ENCODE measurements at regions not wholly inside any gene's neighbourhood (a gene's known extent, or its start where the extent isn't known, plus 50 kb on each side); places are given as distances from the start of the nearest gene placed in this dataset.

DNA sequence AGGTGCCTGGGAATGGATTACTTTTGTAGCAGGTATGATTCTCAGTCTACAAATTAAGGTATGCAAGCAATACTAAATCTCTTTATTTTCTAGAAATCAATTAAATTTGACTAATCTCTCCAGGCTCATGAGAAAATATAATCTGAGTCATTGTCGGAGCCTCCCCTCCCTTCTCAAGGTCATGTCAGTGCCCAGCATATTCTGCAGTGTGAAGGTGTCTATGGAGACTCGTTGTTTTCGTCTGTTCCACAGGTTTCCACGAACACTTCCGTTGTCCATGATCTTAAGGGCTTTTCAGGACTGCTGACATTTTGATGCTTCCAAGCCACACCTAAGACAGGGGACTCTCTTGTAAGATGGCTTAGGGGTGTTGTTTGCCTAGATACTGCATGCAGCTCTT is 56.6 kb upstream of the SCOC start:
- DNase-seq (ENCODE audit: insufficient read length, low spot score): no peak
- no peak for TF ChIP-seq POLR2A (IDR thresholded peaks at IDR 0.05; ENCODE audit: low read depth, low read length)
- FAIRE-seq: no peak

GRCh38 chr4:140315970-140316369 is 57.5 kb upstream of the SCOC start:
- DNase-seq (ENCODE audit: insufficient read length, low spot score) (no peak), FAIRE-seq (no peak)
- no peak for TF ChIP-seq POLR2A (IDR thresholded peaks at IDR 0.05; ENCODE audit: low read depth, low read length)

DNA sequence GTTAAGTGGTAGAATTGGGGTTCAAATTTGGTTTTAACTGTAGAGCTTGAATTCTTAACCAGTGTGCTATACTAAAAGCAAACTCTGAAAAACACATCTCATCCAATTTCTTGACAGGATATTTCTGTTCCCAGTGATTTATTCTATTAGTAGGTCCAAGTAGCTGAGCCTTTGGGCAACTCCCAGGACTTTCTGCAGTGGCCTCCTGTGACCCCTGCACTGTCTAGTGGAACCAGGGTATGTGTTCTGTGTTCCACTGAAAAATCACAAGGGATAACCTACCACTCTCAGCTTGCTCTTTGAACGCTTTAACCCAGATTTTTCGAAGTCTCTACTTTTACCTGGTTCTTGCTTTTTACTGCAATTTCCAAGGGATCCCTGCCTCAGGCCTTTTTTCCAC is 58.0 kb upstream of the SCOC start:
- DNase-seq (ENCODE audit: insufficient read length, low spot score) (no peak), FAIRE-seq (no peak)
- no peak for TF ChIP-seq POLR2A (IDR thresholded peaks at IDR 0.05; ENCODE audit: low read depth, low read length)

DNA sequence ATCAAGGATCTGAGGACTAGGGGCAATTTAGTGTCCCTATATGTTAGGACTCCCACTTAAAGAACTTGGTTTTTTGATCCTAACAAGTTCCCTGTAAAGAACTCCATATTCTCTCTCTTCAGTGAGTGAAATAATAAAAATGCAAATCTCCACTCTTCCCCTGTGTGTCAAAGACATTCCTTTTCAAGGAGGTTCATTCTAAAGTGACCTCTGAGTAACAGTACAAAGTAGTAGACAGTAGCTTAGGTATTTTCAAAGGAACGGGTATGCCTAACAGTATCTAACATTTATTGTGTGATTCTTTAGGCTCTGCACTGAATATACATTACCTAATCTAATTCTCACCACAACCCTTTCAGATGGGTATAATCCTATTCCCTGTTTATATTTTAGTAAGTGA is 58.4 kb upstream of the SCOC start:
- DNase-seq (ENCODE audit: insufficient read length, low spot score): no peak
- no peak for FAIRE-seq
- no peak for TF ChIP-seq POLR2A (IDR thresholded peaks at IDR 0.05; ENCODE audit: low read depth, low read length)

GRCh38 chr4:140312100-140312499 is 61.3 kb upstream of the SCOC start:
- no peak for TF ChIP-seq POLR2A (IDR thresholded peaks at IDR 0.05; ENCODE audit: low read depth, low read length)
- DNase-seq (ENCODE audit: insufficient read length, low spot score) (no peak), FAIRE-seq (no peak)

GRCh38 chr4:140311257-140311835 is 62.1 kb upstream of the SCOC start:
- TF ChIP-seq POLR2A (IDR thresholded peaks at IDR 0.05; ENCODE audit: low read depth, low read length): no peak
- DNase-seq (ENCODE audit: insufficient read length, low spot score) (no peak), FAIRE-seq (no peak)

GRCh38 chr4:140309124-140309870 is 64.1 kb upstream of the SCOC start:
- FAIRE-seq (no peak), DNase-seq (ENCODE audit: insufficient read length, low spot score) (no peak)
- no peak for TF ChIP-seq POLR2A (IDR thresholded peaks at IDR 0.05; ENCODE audit: low read depth, low read length)

- no peak for FAIRE-seq
- TF ChIP-seq POLR2A (IDR thresholded peaks at IDR 0.05; ENCODE audit: low read depth, low read length): no peak
- no peak for DNase-seq (ENCODE audit: insufficient read length, low spot score)
Observed at GRCh38 chr4:140308366-140309123, 64.9 kb upstream of the SCOC start.

GRCh38 chr4:140305053-140305452 is 68.4 kb upstream of the SCOC start:
- TF ChIP-seq POLR2A (IDR thresholded peaks at IDR 0.05; ENCODE audit: low read depth, low read length): no peak
- FAIRE-seq (no peak), DNase-seq (ENCODE audit: insufficient read length, low spot score) (no peak)

GRCh38 chr4:140304346-140304745 is 69.1 kb upstream of the SCOC start:
- TF ChIP-seq POLR2A (IDR thresholded peaks at IDR 0.05; ENCODE audit: low read depth, low read length): no peak
- DNase-seq (ENCODE audit: insufficient read length, low spot score) (no peak), FAIRE-seq (no peak)

DNA sequence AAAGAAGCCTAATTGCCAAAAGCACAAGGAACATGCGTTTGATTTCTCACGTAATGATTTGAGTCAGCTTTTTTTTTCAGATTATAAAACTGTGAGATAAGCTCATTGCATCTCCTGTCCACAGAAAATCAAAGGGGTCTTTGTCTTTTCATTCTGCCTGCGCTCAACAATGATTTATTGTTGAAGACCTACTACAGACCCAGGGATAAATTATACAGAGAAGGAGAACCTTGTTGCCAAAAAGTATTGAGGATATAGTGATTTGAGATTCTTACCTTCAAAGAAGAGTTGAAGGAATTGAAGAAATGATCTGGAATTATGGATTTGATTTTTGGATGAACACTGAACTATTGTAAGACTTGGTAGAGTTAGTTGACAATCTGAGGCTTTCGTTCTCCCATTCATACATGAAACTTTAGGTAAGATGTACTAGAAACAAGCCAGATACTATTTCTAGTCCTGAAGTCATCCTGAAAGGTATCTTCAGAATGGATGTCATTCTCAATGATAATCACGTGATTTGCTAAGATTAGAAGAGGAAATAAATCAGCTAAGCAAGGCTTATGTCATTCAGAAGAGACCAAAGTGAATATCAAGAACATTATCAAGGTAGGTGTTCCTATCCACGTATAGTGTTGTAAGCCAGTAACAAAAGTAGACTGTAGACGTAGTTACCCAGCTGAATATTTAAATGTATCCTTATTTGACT is 71.1 kb upstream of the SCOC start:
- DNase-seq (ENCODE audit: insufficient read length, low spot score): no peak
- no peak for TF ChIP-seq POLR2A (IDR thresholded peaks at IDR 0.05; ENCODE audit: low read depth, low read length)
- no peak for FAIRE-seq

- DNase-seq (ENCODE audit: insufficient read length, low spot score) (peak; percentile 59), FAIRE-seq (peak; percentile 30)
- no peak for TF ChIP-seq POLR2A (IDR thresholded peaks at IDR 0.05; ENCODE audit: low read depth, low read length)
Observed at GRCh38 chr4:140300271-140300970, 73.0 kb upstream of the SCOC start.

DNA sequence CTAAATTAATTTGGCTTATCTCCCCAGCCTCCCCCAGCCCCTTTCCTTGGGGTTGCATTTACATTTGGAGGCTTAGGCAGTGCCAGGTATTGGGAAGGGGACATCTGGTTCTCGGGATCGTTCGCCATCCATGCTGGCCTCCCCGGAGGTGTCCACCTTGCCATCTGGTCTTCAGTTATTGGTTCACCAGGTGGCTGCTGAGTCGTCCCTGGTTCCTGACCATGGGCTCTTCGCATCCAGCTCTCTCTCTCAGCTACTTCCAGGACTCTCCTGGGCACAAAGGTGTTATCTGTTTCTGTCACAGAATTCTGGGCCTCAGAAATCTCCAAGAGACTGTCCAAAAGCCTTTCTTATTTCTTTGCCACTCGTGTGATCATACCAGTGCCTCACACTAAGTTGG is 75.4 kb upstream of the SCOC start:
- DNase-seq (ENCODE audit: insufficient read length, low spot score) (no peak), FAIRE-seq (no peak)
- no peak for TF ChIP-seq POLR2A (IDR thresholded peaks at IDR 0.05; ENCODE audit: low read depth, low read length)

- no peak for TF ChIP-seq POLR2A (IDR thresholded peaks at IDR 0.05; ENCODE audit: low read depth, low read length)
- FAIRE-seq (no peak), DNase-seq (ENCODE audit: insufficient read length, low spot score) (no peak)
Observed at GRCh38 chr4:140297221-140297570, 76.2 kb upstream of the SCOC start.

Measured in H54 (cell line).